OCI-LY3 (cell line): ENCODE measurements at regions not wholly inside any gene's neighbourhood (a gene's known extent, or its start where the extent isn't known, plus 50 kb on each side); places are given as distances from the start of the nearest gene placed in this dataset.

Experiments
- EZH2phosphoT487 ChIP-seq: fragments of 200-600 bp; shearing (Covaris generic); IDR thresholded peaks from 2 replicates; pipeline ENCODE4 v1.6.1; 2018; ENCODE audit warnings: antibody characterized with exemption, mixed run types, low read depth
- TF ChIP-seq, protein P1 (sequence below): fragments of 200-600, 300-600 bp; sonication (generic); IDR thresholded peaks from 2 replicates; pipeline ENCODE4 v1.5.1; 2014; ENCODE audit warnings: antibody characterized with exemption, low read length, low read depth

DNA sequence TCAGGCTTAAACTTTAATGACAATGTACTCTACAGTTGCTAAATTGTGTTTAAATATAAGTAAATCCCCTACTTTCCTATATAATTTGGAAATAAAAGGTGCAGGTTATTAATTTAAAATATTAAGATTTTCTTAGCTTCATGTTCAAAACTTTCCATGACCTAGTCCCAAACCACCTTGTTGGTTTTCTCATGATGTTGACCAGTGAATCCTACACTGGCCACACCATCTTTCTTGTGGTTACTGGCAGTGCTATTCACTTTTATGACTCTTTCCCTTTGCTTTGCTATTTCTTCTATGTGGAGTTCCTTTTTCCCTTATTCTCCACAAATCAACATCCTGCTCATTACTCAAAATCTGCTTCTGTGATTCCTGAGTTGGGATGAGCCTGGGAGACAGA lies 138.6 kb upstream of the NDUFV2 start:
- TF ChIP-seq, protein P1, sequence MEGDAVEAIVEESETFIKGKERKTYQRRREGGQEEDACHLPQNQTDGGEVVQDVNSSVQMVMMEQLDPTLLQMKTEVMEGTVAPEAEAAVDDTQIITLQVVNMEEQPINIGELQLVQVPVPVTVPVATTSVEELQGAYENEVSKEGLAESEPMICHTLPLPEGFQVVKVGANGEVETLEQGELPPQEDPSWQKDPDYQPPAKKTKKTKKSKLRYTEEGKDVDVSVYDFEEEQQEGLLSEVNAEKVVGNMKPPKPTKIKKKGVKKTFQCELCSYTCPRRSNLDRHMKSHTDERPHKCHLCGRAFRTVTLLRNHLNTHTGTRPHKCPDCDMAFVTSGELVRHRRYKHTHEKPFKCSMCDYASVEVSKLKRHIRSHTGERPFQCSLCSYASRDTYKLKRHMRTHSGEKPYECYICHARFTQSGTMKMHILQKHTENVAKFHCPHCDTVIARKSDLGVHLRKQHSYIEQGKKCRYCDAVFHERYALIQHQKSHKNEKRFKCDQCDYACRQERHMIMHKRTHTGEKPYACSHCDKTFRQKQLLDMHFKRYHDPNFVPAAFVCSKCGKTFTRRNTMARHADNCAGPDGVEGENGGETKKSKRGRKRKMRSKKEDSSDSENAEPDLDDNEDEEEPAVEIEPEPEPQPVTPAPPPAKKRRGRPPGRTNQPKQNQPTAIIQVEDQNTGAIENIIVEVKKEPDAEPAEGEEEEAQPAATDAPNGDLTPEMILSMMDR: no peak
- TF ChIP-seq EZH2phosphoT487: no peak
